Activated CD8-positive, alpha-beta memory T cell treated with anti-CD3 and anti-CD28 coated beads, Interleukin-2, amount 50 U/mL, for 48 hours (primary cell): ENCODE measurements at regions not wholly inside any gene's neighbourhood (a gene's known extent, or its start where the extent isn't known, plus 50 kb on each side); places are given as distances from the start of the nearest gene placed in this dataset.

Experiments used
- DNase-seq: peaks from one replicate; pipeline ENCODE4 v3.0.0-alpha.2; 2020

- DNase-seq: no peak
Measured at GRCh38 chr3:194738254-194739093, 52.8 kb downstream of the FAM43A start.

- DNase-seq: no peak
Measured at GRCh38 chr3:194739498-194740284, 54.0 kb downstream of the FAM43A start.

GRCh38 chr3:194740859-194741491, 55.3 kb downstream of the FAM43A start:
- DNase-seq: no peak

GRCh38 chr3:194741916-194742315, 56.2 kb downstream of the FAM43A start:
- no peak for DNase-seq

GRCh38 chr3:194744826-194745225, 59.1 kb downstream of the FAM43A start:
- DNase-seq: no peak

- no peak for DNase-seq
Measured at GRCh38 chr3:194745422-194746184, 59.9 kb downstream of the FAM43A start.

GRCh38 chr3:194748225-194748624, 62.5 kb downstream of the FAM43A start:
- no peak for DNase-seq

GRCh38 chr3:194749631-194750490, 64.2 kb downstream of the FAM43A start:
- no peak for DNase-seq

- DNase-seq: no peak
Measured at GRCh38 chr3:194750491-194750828, 64.8 kb downstream of the FAM43A start.

GRCh38 chr3:194755671-194756459, 70.2 kb downstream of the FAM43A start:
- DNase-seq: no peak

GRCh38 chr3:194756460-194756779, 70.7 kb downstream of the FAM43A start:
- DNase-seq: no peak

GRCh38 chr3:194756791-194757325, 71.2 kb downstream of the FAM43A start:
- DNase-seq: no peak

- no peak for DNase-seq
Measured at GRCh38 chr3:194757647-194758061, 72.0 kb downstream of the FAM43A start.

GRCh38 chr3:194758716-194759115, 73.0 kb downstream of the FAM43A start:
- DNase-seq: no peak

- no peak for DNase-seq
Measured at GRCh38 chr3:194760494-194761137, 74.9 kb downstream of the FAM43A start.

GRCh38 chr3:194761384-194761783, 75.7 kb downstream of the FAM43A start:
- no peak for DNase-seq

- no peak for DNase-seq
Measured at GRCh38 chr3:194766845-194767244, 81.2 kb downstream of the FAM43A start.

- no peak for DNase-seq
Measured at GRCh38 chr3:194767446-194768207, 81.9 kb downstream of the FAM43A start.

- DNase-seq: no peak
Measured at GRCh38 chr3:194768586-194768985, 82.9 kb downstream of the FAM43A start.
